ENCODE measurements at regions not wholly inside any gene's neighbourhood (a gene's known extent, or its start where the extent isn't known, plus 50 kb on each side); places are given as distances from the start of the nearest gene placed in this dataset.
"Not testable (repeated sequence)": the region's sequence is repeated elsewhere in the genome, so short reads cannot be mapped to it uniquely, and the experiment has no call there.

DNA sequence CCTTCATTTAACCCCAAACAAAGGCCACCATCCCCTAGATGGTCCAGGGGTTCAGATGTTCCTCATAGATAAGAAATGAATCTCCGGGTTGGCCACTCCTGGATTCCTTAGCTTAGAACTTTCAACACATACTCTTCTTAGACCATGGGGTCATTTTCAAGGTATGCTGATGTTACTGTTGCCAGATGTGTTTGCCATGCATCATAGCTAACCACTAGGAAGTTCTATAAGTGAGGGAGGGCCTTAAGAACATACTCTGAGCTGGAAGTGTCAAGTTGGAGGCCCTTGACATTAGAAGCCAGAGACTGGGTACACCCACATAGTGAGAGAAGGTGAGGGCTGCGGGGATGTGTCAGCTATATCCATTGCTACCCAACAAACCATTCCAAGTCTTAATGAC is 62.7 kb upstream of the SPDYE9 start:
- H3K27me3 Mint-ChIP-seq (ENCODE audit: low read depth in 2 of 2); intact Hi-C loops (cut with micrococcal nuclease); ATAC-seq; H3K9me3 ChIP-seq (ENCODE audit: control insufficient read depth, insufficient read depth, low read length); H3K27ac ChIP-seq (ENCODE audit: low read length); H3K4me3 ChIP-seq (ENCODE audit: low read length); H3K27ac Mint-ChIP-seq; H3K36me3 ChIP-seq (ENCODE audit: control insufficient read depth, insufficient read depth, low read length); DNase-seq; H3K4me1 ChIP-seq (ENCODE audit: control insufficient read depth, insufficient read depth, low read length); H3K36me3 Mint-ChIP-seq; H3K9me3 Mint-ChIP-seq; H3K4me1 Mint-ChIP-seq; H3K4me3 Mint-ChIP-seq; H3K27me3 ChIP-seq (ENCODE audit: control insufficient read depth, insufficient read depth, low read length): not testable (repeated sequence)
- WGBS (ENCODE audit: insufficient coverage), result no CpG with 5 or more reads among the region's 2 CpGs

GRCh38 chr7:73147681-73148080 is 61.8 kb upstream of the SPDYE9 start:
- H3K9me3 ChIP-seq (ENCODE audit: control insufficient read depth, insufficient read depth, low read length); H3K4me3 ChIP-seq (ENCODE audit: low read length); H3K36me3 Mint-ChIP-seq; H3K9me3 Mint-ChIP-seq; H3K27ac Mint-ChIP-seq; H3K27ac ChIP-seq (ENCODE audit: low read length); ATAC-seq; H3K4me1 ChIP-seq (ENCODE audit: control insufficient read depth, insufficient read depth, low read length); H3K4me1 Mint-ChIP-seq; H3K36me3 ChIP-seq (ENCODE audit: control insufficient read depth, insufficient read depth, low read length); H3K4me3 Mint-ChIP-seq; intact Hi-C loops (cut with micrococcal nuclease); H3K27me3 Mint-ChIP-seq (ENCODE audit: low read depth in 2 of 2); H3K27me3 ChIP-seq (ENCODE audit: control insufficient read depth, insufficient read depth, low read length); DNase-seq: not testable (repeated sequence)
- WGBS (ENCODE audit: insufficient coverage), result no CpG with 5 or more reads among the region's 6 CpGs

DNA sequence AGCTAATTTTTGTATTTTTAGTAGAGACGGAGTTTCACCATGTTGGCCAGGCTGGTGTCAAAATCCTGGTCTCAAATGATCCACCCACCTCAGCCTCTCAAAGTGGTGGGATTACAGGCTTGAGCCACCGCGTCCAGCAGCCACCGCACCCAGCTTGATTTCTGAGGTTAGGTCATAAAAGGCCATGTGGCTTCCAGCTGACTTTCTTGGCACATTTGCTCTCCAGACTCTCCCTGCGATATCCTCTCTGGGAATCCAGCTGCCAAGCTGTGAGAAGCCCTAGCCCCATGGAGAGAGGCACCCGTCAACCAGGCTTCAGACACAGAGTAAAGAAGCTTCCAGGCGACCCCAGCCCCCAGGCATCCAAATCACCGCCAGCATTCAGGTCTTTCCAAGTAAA is 58.2 kb upstream of the SPDYE9 start:
- H3K9me3 Mint-ChIP-seq; H3K4me1 ChIP-seq (ENCODE audit: control insufficient read depth, insufficient read depth, low read length); H3K27me3 ChIP-seq (ENCODE audit: control insufficient read depth, insufficient read depth, low read length); H3K27ac Mint-ChIP-seq; H3K4me3 ChIP-seq (ENCODE audit: low read length); H3K36me3 ChIP-seq (ENCODE audit: control insufficient read depth, insufficient read depth, low read length); H3K27ac ChIP-seq (ENCODE audit: low read length); H3K36me3 Mint-ChIP-seq; H3K4me3 Mint-ChIP-seq; H3K4me1 Mint-ChIP-seq; DNase-seq; intact Hi-C loops (cut with micrococcal nuclease); H3K27me3 Mint-ChIP-seq (ENCODE audit: low read depth in 2 of 2); ATAC-seq; H3K9me3 ChIP-seq (ENCODE audit: control insufficient read depth, insufficient read depth, low read length): not testable (repeated sequence)
- no CpG with 5 or more reads among the region's 8 CpGs for WGBS (ENCODE audit: insufficient coverage)

DNA sequence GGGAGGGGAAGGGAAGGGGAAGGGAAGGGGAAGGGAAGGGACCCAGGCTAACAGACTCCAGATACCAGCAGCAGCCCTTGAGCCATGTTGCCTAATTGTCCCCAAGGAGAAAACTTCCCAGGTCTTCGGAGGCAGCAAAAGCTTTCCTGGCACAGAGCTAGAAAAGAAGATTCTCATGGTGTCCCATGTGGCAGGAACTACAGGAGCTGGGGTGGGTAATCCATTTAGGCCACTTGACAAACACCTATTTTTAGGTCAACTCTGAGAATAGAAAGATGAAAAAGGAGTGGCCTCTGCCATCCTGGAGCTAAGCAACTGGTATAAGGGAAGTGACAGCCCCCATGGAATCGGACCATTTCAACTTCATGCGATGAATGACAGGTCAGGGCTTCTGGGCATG is 52.1 kb upstream of the SPDYE9 start:
- H3K4me3 Mint-ChIP-seq; H3K4me1 Mint-ChIP-seq; intact Hi-C loops (cut with micrococcal nuclease); H3K27ac Mint-ChIP-seq; H3K4me3 ChIP-seq (ENCODE audit: low read length); DNase-seq; H3K27me3 Mint-ChIP-seq (ENCODE audit: low read depth in 2 of 2); H3K36me3 ChIP-seq (ENCODE audit: control insufficient read depth, insufficient read depth, low read length); H3K27ac ChIP-seq (ENCODE audit: low read length); H3K9me3 ChIP-seq (ENCODE audit: control insufficient read depth, insufficient read depth, low read length); H3K9me3 Mint-ChIP-seq; H3K36me3 Mint-ChIP-seq; H3K27me3 ChIP-seq (ENCODE audit: control insufficient read depth, insufficient read depth, low read length); H3K4me1 ChIP-seq (ENCODE audit: control insufficient read depth, insufficient read depth, low read length); ATAC-seq: not testable (repeated sequence)
- no CpG with 5 or more reads among the region's 3 CpGs for WGBS (ENCODE audit: insufficient coverage)

Data from natural killer cell (primary cell).